ENCODE measurements at regions not wholly inside any gene's neighbourhood (a gene's known extent, or its start where the extent isn't known, plus 50 kb on each side); places are given as distances from the start of the nearest gene placed in this dataset.

GRCh38 chr5:112576298-112576925 is 157.3 kb upstream of the EPB41L4A start:
- H3K9me3 Mint-ChIP-seq = no peaks in the 10 kb centered on the region
- H3K4me1 Mint-ChIP-seq = no peaks in the 10 kb centered on the region
- no peak overlapping the region for H3K4me3 ChIP-seq (ENCODE audit: control insufficient read depth in 1 of 2, extremely low read depth in 1 of 2, low read length in 1 of 2)
- ATAC-seq (replicated peaks in 1 of 4) (no peak), DNase-seq (no peak)
- H3K36me3 Mint-ChIP-seq = no peaks in the 10 kb centered on the region
- no peak overlapping the region for H3K27ac Mint-ChIP-seq
- H3K27ac ChIP-seq (ENCODE audit: low read length) = no peak overlapping the region
- POLR2A ChIA-PET = no interaction called here
- H3K27me3 Mint-ChIP-seq = peaks cover 7 to 11% of the 10 kb centered on the region in 2 donors
- no peaks in the 10 kb centered on the region for H3K4me1 ChIP-seq (ENCODE audit: control insufficient read depth in 1 of 2, extremely low read depth in 1 of 2, insufficient read depth in 2 of 2, low read length in 2 of 2)
- no peaks in the 10 kb centered on the region for H3K9me3 ChIP-seq
- no peak overlapping the region for H3K4me3 Mint-ChIP-seq
- 90% methylated on average over 3 of the region's 3 CpGs for WGBS (ENCODE audit: insufficient coverage)
- CTCF ChIA-PET = no interaction called here
- H3K27me3 ChIP-seq (replicated peaks in 1 of 2; ENCODE audit: control insufficient read depth in 2 of 2, extremely low read depth in 1 of 2, insufficient read depth in 2 of 2, low read length in 1 of 2) = peaks cover 0 to 3% of the 10 kb centered on the region in 2 experiments
- no peaks in the 10 kb centered on the region for H3K36me3 ChIP-seq (ENCODE audit: control insufficient read depth in 2 of 2, extremely low read depth in 1 of 2, insufficient read depth in 1 of 2, low read length in 1 of 2)

DNA sequence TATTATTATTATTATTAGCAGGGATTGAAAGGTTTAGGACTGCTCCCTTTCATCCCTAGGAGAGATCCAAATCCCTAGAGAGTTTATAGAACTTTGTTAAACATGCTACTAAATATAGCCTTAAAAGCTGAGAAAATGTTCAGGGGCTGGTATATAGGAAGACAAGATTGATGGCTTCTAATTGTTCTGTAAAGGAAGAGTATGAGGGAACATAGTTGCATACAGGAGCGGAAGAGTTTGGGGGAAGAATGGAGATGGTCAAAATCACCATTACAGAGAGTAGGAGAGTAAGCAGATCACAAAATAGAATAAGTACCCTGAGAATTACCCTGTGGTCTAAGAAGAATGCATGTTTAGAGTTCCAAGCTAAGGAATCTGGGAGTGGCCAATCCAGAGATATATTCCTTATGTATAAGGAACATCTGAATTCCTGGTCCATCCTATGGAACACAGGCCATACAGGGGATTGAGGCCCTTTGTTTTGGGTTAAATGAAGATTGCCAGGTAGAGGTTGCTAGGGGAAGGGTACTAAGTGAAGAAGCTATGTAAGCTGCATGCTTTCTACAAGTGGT is 158.0 kb upstream of the APC start:
- Mint-ChIP-seq H3K27ac (no peak overlapping the region), H3K4me1 (no peaks in the 10 kb centered on the region), H3K4me3 (no peak overlapping the region), H3K9me3 (no peaks in the 10 kb centered on the region), H3K36me3 (no peaks in the 10 kb centered on the region), H3K27me3 (peaks cover 7 to 9% of the 10 kb centered on the region in 2 donors)
- no peak overlapping the region for H3K4me3 ChIP-seq (ENCODE audit: control insufficient read depth in 1 of 2, extremely low read depth in 1 of 2, low read length in 1 of 2)
- ATAC-seq (replicated peaks in 1 of 4) (no peak), DNase-seq (no peak)
- H3K9me3 ChIP-seq = no peaks in the 10 kb centered on the region
- CTCF ChIA-PET = no interaction called here
- H3K27ac ChIP-seq (ENCODE audit: low read length) = no peak overlapping the region
- H3K4me1 ChIP-seq (ENCODE audit: control insufficient read depth in 1 of 2, extremely low read depth in 1 of 2, insufficient read depth in 2 of 2, low read length in 2 of 2) = no peaks in the 10 kb centered on the region
- WGBS (ENCODE audit: insufficient coverage) = 43% methylated on average over 1 of the region's 1 CpG
- no peaks in the 10 kb centered on the region for H3K36me3 ChIP-seq (ENCODE audit: control insufficient read depth in 2 of 2, extremely low read depth in 1 of 2, insufficient read depth in 1 of 2, low read length in 1 of 2)
- POLR2A ChIA-PET = no interaction called here
- H3K27me3 ChIP-seq (replicated peaks in 1 of 2; ENCODE audit: control insufficient read depth in 2 of 2, extremely low read depth in 1 of 2, insufficient read depth in 2 of 2, low read length in 1 of 2) = peaks cover 0 to 3% of the 10 kb centered on the region in 2 experiments

GRCh38 chr5:112581811-112582320 is 155.8 kb upstream of the APC start:
- no peaks in the 10 kb centered on the region for H3K9me3 Mint-ChIP-seq
- WGBS (ENCODE audit: insufficient coverage) = 95% methylated on average over 4 of the region's 9 CpGs
- ATAC-seq (replicated peaks in 1 of 4) (no peak), DNase-seq (no peak)
- no peaks in the 10 kb centered on the region for H3K36me3 Mint-ChIP-seq
- H3K27me3 ChIP-seq (replicated peaks in 1 of 2; ENCODE audit: control insufficient read depth in 2 of 2, extremely low read depth in 1 of 2, insufficient read depth in 2 of 2, low read length in 1 of 2) = peaks cover 0 to 7% of the 10 kb centered on the region in 2 experiments
- POLR2A ChIA-PET = no interaction called here
- H3K27me3 Mint-ChIP-seq = peaks cover 12 to 14% of the 10 kb centered on the region in 2 donors
- H3K4me3 Mint-ChIP-seq = no peak overlapping the region
- H3K27ac ChIP-seq (ENCODE audit: low read length) = no peak overlapping the region
- H3K27ac Mint-ChIP-seq = no peak overlapping the region
- no peaks in the 10 kb centered on the region for H3K4me1 ChIP-seq (ENCODE audit: control insufficient read depth in 1 of 2, extremely low read depth in 1 of 2, insufficient read depth in 2 of 2, low read length in 2 of 2)
- no peaks in the 10 kb centered on the region for H3K36me3 ChIP-seq (ENCODE audit: control insufficient read depth in 2 of 2, extremely low read depth in 1 of 2, insufficient read depth in 1 of 2, low read length in 1 of 2)
- H3K9me3 ChIP-seq = no peaks in the 10 kb centered on the region
- no peak overlapping the region for H3K4me3 ChIP-seq (ENCODE audit: control insufficient read depth in 1 of 2, extremely low read depth in 1 of 2, low read length in 1 of 2)
- H3K4me1 Mint-ChIP-seq = no peaks in the 10 kb centered on the region
- CTCF ChIA-PET = no interaction called here

DNA sequence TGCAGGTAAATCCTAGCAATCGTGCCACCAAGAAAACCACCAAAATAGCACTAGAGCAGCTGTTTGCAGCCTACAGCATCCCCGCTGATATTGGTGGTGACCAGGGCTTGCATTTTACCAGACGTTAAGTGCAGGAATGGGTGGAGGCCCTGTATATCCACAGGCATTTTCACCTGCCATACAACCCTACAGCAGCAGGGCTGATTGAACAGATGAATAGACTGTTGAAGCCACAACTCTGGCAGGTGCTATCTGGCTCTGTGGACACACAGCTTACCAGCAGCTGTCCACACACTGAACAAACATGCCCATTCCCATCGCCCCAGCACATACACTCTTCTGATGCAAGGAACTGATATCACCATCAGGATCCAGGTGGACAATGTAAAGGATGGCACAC is 154.5 kb upstream of the APC start:
- H3K4me3 ChIP-seq (ENCODE audit: control insufficient read depth in 1 of 2, extremely low read depth in 1 of 2, low read length in 1 of 2) = no peak overlapping the region
- H3K4me1 Mint-ChIP-seq = no peaks in the 10 kb centered on the region
- CTCF ChIA-PET = no interaction called here
- no peak for ATAC-seq (replicated peaks in 1 of 4)
- H3K36me3 ChIP-seq (ENCODE audit: control insufficient read depth in 2 of 2, extremely low read depth in 1 of 2, insufficient read depth in 1 of 2, low read length in 1 of 2) = no peaks in the 10 kb centered on the region
- peaks cover 0 to 4% (median 0%) of the 10 kb centered on the region in 3 donors for H3K9me3 Mint-ChIP-seq
- no peak overlapping the region for H3K4me3 Mint-ChIP-seq
- H3K36me3 Mint-ChIP-seq = no peaks in the 10 kb centered on the region
- H3K27ac ChIP-seq (ENCODE audit: low read length) = no peak overlapping the region
- peaks cover 7 to 17% of the 10 kb centered on the region in 2 donors for H3K27me3 Mint-ChIP-seq
- no peaks in the 10 kb centered on the region for H3K9me3 ChIP-seq
- no peak overlapping the region for H3K27ac Mint-ChIP-seq
- WGBS (ENCODE audit: insufficient coverage) = 94% methylated on average over 2 of the region's 4 CpGs
- POLR2A ChIA-PET = no interaction called here
- H3K27me3 ChIP-seq (replicated peaks in 1 of 2; ENCODE audit: control insufficient read depth in 2 of 2, extremely low read depth in 1 of 2, insufficient read depth in 2 of 2, low read length in 1 of 2) = peaks cover 0 to 7% of the 10 kb centered on the region in 2 experiments
- no peaks in the 10 kb centered on the region for H3K4me1 ChIP-seq (ENCODE audit: control insufficient read depth in 1 of 2, extremely low read depth in 1 of 2, insufficient read depth in 2 of 2, low read length in 2 of 2)
- DNase-seq = no peak

- peaks cover 0 to 4% (median 0%) of the 10 kb centered on the region in 3 donors for H3K9me3 Mint-ChIP-seq
- 80% methylated on average over 1 of the region's 2 CpGs for WGBS (ENCODE audit: insufficient coverage)
- ATAC-seq (replicated peaks in 1 of 4) = no peak
- peaks cover 7 to 18% of the 10 kb centered on the region in 2 donors for H3K27me3 Mint-ChIP-seq
- no peak overlapping the region for H3K4me3 ChIP-seq (ENCODE audit: control insufficient read depth in 1 of 2, extremely low read depth in 1 of 2, low read length in 1 of 2)
- no peak overlapping the region for H3K4me3 Mint-ChIP-seq
- no peaks in the 10 kb centered on the region for H3K36me3 Mint-ChIP-seq
- DNase-seq = no peak
- H3K4me1 Mint-ChIP-seq = no peaks in the 10 kb centered on the region
- no peaks in the 10 kb centered on the region for H3K4me1 ChIP-seq (ENCODE audit: control insufficient read depth in 1 of 2, extremely low read depth in 1 of 2, insufficient read depth in 2 of 2, low read length in 2 of 2)
- H3K27ac Mint-ChIP-seq = no peak overlapping the region
- no peaks in the 10 kb centered on the region for H3K9me3 ChIP-seq
- H3K27me3 ChIP-seq (replicated peaks in 1 of 2; ENCODE audit: control insufficient read depth in 2 of 2, extremely low read depth in 1 of 2, insufficient read depth in 2 of 2, low read length in 1 of 2) = peaks cover 0 to 7% of the 10 kb centered on the region in 2 experiments
- H3K27ac ChIP-seq (ENCODE audit: low read length) = no peak overlapping the region
- CTCF ChIA-PET = no interaction called here
- no peaks in the 10 kb centered on the region for H3K36me3 ChIP-seq (ENCODE audit: control insufficient read depth in 2 of 2, extremely low read depth in 1 of 2, insufficient read depth in 1 of 2, low read length in 1 of 2)
- POLR2A ChIA-PET = no interaction called here
Measured at GRCh38 chr5:112584781-112585180, 152.9 kb upstream of the APC start.

DNA sequence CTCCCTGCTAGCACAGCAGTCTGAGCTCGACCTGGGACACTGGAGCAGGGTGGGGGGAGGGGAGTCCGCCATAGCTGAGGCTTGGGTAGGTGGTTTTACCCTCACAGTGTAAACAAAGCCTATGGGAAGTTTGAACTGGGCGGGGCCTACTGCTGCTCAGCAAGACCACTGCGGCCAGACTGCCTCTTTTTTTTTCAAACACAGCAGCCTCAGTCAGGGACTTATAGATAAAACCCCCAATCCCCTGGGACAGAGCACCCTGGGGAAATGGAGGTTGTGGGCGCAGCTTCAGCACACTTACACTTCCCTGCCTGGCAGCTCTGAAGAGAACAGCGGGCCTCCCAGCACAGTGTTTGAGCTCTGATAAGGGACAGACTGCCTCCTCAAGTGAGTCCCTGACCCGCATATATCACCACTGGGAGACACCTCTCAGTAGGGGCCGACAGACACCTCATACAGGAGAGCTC is 151.1 kb upstream of the APC start:
- no peak overlapping the region for H3K4me3 Mint-ChIP-seq
- CTCF ChIA-PET = interaction anchor here in 1 of 2 donors (0.5 kb wide), 1 partner anchor 998 kb away, joined by 3 read pairs; no protein-coding TSS in a partner anchor
- H3K9me3 Mint-ChIP-seq = peaks cover 0 to 4% (median 0%) of the 10 kb centered on the region in 3 donors
- ATAC-seq (replicated peaks in 1 of 4) (no peak), DNase-seq (no peak)
- 73% methylated on average over 5 of the region's 8 CpGs for WGBS (ENCODE audit: insufficient coverage)
- H3K27ac Mint-ChIP-seq = no peak overlapping the region
- no peaks in the 10 kb centered on the region for H3K36me3 ChIP-seq (ENCODE audit: control insufficient read depth in 2 of 2, extremely low read depth in 1 of 2, insufficient read depth in 1 of 2, low read length in 1 of 2)
- no peaks in the 10 kb centered on the region for H3K36me3 Mint-ChIP-seq
- H3K27me3 ChIP-seq (replicated peaks in 1 of 2; ENCODE audit: control insufficient read depth in 2 of 2, extremely low read depth in 1 of 2, insufficient read depth in 2 of 2, low read length in 1 of 2) = peaks cover 0 to 5% of the 10 kb centered on the region in 2 experiments
- H3K4me1 Mint-ChIP-seq = no peaks in the 10 kb centered on the region
- H3K9me3 ChIP-seq = no peaks in the 10 kb centered on the region
- H3K27me3 Mint-ChIP-seq = peaks cover 3 to 15% of the 10 kb centered on the region in 2 donors
- POLR2A ChIA-PET = no interaction called here
- H3K27ac ChIP-seq (ENCODE audit: low read length) = no peak overlapping the region
- H3K4me1 ChIP-seq (ENCODE audit: control insufficient read depth in 1 of 2, extremely low read depth in 1 of 2, insufficient read depth in 2 of 2, low read length in 2 of 2) = no peaks in the 10 kb centered on the region
- no peak overlapping the region for H3K4me3 ChIP-seq (ENCODE audit: control insufficient read depth in 1 of 2, extremely low read depth in 1 of 2, low read length in 1 of 2)

Measured in T-cell (primary cell).